ENCODE measurements at regions not wholly inside any gene's neighbourhood (a gene's known extent, or its start where the extent isn't known, plus 50 kb on each side); places are given as distances from the start of the nearest gene placed in this dataset.
"Not testable (repeated sequence)": the region's sequence is repeated elsewhere in the genome, so short reads cannot be mapped to it uniquely, and the experiment has no call there.

DNA sequence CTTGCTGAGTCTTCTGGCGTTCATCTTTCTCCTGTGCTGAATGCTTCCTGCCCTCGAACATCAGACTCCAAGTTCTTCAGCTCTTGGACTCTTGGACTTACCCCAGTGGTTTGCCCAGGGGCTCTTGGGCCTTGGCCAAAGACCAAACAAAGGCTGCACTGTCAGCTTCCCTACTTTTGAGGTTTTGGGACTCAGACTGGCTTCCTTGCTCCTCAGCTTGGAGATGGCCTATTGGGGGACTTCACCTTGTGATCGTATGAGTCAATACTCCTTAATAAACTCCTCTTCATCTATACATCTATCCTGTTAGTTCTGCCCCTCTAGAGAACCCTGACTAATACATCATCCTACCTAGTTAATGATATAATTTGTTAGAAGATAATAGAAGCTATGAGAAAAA lies 415.4 kb downstream of the TMEM38B start:
- DNase-seq (ENCODE audit: low spot score) = not testable (repeated sequence)

DNA sequence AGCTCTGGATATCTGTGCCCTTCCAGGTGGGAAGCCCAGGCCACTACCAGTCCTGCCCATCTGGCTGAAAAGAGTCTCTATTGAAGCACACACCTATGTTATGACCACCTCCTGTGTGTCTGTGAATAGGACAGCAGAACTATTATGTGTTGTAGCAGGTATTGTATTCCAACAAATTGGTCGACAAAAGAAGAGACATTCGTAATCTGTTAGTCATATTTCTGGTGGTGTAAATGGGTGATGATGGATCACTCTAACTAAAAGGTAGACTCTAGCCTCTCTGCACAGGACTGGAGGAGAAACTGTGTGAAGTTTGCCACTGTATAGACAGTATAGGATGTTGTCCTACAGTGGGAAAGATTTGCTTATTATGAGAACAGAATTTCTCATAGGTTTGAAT lies 416.1 kb downstream of the TMEM38B start:
- DNase-seq (ENCODE audit: low spot score) = no peak

DNA sequence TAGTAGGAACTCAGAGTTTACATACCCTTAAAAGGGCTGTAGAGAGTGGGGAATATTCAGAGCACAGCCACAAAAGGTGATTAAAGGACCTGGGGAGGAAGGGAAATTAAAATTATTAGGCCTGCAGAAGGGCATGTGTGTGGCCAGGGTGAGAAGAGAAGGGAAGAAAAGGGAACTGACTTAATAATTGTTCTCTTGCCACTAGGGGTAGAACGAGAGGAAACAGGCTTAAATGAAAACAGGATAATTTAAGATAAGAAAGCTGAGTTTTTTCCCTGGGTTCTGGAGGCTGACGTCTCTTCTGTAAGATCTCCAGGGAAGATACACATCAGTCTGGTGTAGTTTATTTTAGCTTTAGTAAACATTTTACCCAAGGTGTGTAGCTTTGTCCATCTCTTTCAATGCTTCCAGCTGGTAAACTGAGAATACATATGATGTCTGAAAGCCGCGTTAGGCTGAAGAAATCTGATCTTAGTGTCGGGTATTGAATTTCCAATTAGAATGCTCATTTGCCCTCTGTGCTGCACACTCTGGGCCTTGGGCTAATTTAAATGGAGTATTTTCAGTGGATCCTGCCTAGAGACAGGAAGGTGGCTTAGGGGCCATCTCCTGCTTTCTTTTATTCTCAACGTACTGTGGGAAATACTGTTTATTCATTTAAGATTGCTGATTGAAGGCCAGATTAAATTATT lies 416.8 kb downstream of the TMEM38B start:
- no peak for DNase-seq (ENCODE audit: low spot score)

DNA sequence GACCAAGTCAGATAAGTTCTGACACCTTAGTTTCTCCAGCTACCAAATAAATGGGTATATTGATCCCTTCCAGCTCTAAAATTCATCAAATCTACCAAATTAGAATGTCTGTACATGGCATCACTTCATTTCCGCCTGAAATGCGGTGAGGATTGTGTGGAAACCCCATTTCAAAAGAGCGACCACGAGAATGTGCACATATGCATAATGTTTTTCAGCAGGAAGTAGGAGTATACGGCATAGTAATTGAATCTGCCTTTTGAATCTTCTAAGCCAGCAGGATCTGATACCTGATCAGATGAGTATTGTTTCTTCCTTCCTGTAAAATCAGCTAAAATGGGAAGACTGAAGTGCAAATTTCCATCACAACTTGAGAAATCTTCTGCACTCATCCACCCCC lies 418.6 kb downstream of the TMEM38B start:
- no peak for DNase-seq (ENCODE audit: low spot score)

DNA sequence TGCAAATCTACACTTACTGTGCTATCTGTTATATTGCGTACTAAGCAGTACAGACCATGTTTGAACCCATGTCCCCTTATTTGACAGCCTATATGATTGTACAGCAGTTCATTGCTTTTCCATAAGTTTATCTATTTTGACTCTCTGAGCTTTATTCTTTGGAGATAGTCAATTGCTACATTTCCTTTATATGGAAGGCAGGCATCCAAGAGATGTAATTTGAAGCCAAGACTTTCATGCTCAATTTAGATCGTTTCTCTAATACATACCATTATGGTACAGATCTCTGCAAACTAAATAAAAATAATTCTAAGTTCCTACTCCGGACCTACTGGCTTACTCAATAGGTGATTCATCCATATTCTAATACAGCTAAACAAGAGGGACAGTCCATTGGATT lies 424.8 kb downstream of the TMEM38B start:
- no peak for DNase-seq (ENCODE audit: low spot score)

DNA sequence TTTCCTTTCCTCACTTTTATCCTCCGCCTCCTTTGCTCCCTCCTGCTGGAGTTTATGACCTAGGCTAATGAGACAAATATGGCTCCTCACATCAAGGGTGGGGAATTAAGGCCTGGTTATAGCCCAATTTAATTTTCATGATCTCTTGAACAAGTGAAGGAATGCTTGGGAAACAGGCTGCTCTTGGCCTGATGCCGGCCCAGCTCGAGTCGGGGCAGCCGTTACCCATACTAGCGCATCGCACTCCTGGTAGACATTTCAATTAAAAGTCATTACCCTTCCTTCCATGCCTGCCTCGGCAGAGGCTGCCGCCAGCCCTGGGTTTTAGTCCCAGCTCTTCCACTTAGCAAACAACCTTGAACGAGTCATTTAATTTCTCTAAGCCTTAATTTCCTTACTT lies 425.7 kb downstream of the TMEM38B start:
- no peak for DNase-seq (ENCODE audit: low spot score)

DNA sequence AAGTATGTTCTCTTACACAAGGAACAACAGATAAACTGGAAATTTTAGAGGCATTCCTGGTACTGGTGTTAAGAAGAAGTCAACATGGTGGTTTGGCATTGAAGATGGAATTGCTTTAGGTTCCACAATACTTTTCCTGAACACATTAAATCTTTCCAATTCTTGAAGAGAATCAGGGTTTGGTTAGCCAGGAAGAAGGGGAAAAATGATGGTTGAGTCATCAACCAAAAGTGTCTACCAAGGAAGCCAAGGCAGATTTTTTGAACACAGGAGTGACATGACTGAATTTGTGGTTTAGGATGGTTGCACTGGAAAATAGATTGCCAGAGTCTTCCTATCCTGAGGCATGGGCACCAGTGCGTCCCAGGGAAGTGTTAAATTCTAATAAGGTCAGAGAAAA lies 433.4 kb downstream of the TMEM38B start:
- DNase-seq (ENCODE audit: low spot score) = no peak

DNA sequence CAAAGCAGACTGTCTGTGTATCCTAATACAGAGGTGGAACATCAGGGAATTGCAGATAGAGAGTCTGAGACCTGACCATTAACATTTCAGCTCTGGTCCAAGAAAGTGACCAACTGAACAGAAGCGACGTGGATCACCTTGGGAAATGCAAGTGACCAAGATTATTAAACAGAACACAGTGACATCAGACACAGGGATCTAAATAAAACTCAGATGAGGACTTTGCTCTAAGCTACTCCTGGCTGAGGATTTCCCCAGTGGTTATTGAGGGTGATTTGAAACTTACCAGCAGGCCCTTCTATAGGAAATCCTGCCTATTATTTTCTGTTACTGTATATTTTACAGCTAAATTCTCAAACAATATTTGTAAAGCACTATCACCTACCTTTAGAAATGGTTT lies 436.0 kb downstream of the TMEM38B start:
- no peak for DNase-seq (ENCODE audit: low spot score)

DNA sequence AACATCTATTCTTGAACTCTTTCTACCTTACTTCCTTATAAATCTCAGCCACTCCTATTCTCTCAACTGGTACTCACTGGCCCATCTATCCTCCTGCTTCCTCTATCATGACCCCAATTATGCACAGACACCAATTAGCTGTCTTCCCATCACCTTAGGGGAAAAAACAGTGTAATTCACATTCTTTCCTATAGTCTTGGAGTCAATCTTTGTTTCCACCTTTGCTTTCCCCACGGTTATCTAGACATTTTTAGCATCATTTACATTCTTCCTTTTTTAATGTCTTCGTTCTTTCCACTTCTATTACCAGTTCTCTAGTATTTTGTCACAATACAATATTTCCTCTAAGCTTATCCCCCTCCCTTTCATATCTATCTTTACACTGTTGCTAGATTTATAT lies 449.4 kb downstream of the TMEM38B start:
- no peak for DNase-seq (ENCODE audit: low spot score)

DNA sequence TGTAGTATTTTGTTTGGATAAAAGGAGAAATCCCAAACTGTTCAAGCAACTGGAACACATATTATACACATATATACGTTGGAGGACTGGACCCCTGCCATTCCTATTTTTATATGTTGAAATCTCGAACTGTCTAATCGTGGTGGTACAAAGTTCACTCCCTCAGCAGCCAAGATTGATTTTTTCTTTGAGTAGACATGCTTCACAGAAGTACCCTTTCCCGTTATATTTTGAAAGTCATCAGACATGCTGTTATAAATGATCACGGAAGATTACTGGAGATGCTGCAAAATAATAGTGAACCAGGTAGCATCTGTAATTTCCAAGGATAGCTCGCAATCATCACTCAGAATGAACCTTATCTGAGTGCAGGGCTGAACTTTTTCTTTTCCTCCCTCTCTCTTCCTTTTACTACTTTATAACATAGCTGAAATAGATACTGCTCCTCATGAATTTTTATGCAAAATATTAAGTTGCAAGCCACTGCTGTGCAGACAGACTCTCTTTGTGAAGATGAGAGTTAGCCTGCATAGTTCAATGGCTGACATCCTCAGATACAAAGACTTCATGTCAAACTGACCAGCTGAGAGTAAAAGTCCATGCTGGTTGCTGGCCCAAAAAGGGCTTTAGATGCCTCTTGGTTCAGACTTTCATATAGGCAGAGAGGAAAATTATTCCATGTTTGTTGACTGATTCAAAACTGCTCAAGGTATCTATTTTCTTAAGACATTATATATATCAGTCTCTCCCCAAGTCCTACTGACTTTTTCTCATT lies 451.9 kb downstream of the TMEM38B start:
- no peak for DNase-seq (ENCODE audit: low spot score)

DNA sequence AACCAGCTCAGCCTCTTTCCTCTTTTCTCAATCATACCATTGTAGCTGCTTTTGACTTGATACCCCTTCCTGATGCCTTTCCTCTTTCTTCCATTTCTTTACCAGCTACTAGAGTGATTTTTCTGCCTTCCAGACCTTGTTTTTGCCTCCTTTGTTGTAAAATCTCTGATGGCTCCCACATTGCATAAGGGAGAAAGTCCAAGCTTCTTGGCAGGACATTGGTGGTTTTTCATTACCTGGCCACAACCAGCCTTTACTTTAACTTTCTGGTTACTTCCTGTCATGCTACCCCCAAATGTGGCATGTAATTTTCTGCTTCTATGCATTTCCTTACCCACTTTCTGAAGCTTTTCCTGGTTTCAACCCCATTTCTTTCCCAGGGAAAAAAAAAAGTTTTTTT lies 452.5 kb downstream of the TMEM38B start:
- no peak for DNase-seq (ENCODE audit: low spot score)

DNA sequence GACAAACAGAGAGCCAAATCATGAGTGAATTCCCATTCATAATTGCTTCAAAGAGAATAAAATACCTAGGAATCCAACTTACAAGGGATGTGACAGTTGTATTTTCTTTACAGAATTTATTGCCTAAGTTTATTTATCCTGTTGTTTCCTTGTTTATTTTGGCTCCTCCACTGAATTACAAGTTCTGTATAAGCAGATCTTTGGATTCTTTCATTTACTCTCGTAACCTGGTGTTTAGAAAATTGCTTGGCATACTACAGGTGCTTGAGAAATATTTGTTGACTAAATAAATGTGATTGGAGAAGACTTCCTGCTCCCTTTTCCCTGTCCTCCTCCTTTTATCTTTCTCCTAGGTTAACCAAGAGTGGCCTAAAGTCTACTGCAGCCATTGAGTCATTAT lies 455.6 kb downstream of the TMEM38B start:
- no peak for DNase-seq (ENCODE audit: low spot score)

DNA sequence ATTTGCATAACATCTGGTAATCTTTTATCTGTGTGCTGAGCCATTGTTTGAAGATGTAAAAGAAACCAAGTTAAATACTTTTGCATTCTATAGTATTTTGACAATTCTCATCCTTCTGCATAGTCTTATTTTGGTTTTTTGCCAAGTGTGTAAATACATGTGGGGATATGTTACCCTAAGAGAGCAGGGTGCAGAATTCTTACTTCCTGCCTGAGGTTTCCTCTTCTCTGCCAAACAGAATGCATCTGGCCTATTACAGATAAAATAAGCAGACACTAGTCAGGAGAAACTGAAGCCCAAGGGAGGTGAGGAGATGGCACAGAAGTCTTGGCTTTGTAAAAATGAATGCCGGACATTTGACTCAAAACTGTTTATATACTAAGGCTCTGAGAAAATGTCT lies 462.1 kb downstream of the TMEM38B start:
- no peak for DNase-seq (ENCODE audit: low spot score)

DNA sequence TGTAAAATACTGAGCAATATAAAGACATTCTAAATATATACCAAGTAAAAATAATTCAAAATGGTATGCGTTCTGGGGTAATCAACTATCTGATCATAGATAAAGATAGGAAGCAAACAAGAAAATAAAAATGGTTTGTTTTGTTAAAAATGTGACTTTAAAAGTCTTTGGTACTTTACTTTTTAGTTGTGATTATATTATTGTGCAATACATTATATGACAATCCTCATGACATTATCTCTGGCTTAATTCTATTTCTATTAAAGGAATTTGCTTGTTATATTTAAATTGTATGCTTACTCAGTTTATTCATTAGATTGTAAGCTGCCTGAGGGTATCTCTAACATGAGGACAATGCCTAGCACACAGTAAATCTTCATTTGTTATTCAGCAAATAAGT lies 477.9 kb downstream of the TMEM38B start:
- no peak for DNase-seq (ENCODE audit: low spot score)

DNA sequence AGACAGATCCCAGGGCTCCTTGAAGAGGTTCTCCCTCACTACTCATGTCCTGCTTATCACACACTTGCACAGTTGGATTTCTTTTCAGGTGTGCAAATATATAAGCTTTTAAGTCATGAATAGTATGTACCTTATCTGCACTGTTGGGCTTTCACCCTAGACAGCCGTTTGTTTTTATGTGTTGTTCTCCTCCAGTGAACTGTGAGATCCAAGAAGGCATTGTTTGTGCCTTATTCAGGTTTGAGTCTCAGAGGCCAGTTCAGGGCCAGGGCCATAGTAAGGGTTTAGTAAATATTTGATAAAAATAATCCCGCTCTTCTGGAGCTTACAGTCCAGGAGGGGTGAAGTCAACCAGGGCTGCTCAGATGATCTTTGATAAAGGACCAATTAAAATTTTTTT lies 480.0 kb downstream of the TMEM38B start:
- no peak for DNase-seq (ENCODE audit: low spot score)

DNA sequence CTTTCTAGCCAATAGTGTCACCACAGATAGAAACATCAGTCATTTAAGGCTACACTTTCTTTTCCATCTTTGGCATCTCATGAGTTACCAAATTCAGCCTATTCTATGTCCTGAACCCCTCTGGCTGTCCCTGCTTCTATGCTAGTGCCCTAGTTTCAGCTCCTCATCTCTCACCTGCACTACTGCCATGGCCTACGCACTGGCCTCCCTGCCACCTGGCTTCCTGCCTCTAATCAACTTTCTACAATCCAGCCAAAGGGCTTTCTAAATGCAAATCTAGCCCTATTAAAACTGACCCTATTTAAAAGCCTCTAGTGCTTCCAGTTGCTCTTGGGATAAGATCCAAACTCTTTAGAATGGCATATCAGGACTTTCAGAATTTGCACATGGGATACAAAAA lies 482.9 kb downstream of the TMEM38B start:
- no peak for DNase-seq (ENCODE audit: low spot score)

DNA sequence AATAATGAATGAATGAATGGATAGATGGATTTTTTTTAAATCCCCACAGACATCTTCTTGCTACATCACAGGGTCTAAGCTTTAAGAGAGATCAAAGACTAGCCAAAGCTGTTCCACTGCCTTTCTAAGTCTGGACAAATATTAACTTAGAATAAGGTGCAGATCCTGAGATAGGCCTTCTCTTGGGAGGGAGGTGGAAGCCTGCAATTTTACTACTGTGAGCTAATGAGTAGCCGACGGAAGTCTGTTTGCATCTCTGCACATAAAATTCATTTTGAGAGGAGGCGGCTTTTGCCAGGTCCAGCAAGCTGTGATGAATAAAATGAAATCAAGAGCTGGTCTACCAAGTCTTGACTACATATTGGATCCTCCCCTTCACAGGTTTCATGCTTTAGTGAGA lies 484.9 kb downstream of the TMEM38B start:
- DNase-seq (ENCODE audit: low spot score) = no peak

DNA sequence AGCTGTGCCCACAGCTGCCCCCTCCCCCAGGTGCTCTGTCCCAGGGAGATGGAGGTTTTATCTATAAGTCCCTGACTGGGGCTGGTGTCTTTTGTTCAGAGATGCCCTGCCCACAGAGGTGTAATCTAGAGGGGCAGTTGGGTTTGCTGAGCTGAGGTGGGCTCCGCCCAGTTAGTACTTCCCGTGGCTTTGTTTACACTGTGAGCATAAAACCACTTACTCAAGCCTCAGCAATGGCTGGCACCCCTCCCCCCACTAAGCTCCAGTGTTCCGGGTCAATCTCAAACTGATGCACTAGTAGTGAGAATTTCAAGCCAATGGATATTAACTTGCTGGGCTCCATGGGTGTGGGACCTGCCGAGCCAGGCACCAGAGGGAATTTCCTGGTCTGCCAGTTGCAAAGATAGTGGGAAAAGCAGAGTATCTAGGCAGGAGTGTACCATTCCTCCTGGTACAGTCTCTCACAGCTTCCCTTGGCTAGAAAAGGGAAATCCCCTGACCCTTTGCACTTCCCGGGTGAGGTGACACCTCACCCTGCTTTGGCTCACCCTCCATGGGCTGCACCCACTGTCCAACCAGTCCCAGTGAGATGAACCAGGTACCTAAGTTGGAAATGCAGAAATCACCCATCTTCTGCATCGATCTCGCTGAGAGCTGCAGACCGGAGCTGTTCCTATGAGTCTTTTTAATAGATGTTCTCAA lies 509.6 kb downstream of the TMEM38B start:
- not testable (repeated sequence) for DNase-seq (ENCODE audit: low spot score)

DNA sequence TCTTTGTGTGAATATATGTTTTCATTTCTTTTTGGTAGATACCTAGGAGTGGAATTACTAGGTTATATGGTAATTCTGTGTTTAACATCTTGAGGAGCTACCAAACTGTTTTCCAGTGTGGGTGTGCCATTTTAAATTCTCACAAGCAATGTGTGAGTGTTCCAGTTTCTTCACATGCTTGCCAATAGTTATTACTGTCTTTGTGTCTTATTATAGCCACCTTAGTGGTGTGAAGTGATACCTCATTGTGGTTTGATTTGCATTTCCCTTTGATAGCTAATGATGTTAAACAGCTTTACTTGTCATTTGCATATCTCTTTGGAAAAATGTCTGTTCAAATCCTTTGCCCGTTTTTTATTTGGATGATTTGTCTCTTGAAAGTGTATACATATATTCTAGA lies 513.0 kb downstream of the TMEM38B start:
- DNase-seq (ENCODE audit: low spot score) = no peak

DNA sequence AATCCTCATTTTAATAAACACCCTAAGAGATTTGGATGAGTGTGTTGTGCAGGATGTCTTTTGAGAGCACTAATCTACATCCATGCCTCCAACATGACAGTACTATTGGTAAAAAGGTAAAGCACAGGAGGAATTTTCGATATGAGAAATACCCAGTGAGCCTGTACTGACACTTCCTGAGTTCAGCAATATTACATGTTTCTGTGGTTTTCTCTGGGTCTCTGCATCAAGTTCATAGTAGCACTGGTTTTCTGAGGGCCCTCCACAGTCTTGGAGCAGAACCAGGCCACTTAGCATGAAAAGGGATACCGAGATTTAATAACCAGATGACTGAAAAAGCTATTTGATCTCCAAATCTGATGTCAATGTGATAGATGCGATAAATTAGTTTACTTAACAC lies 524.1 kb downstream of the TMEM38B start:
- DNase-seq (ENCODE audit: low spot score) = no peak

DNA sequence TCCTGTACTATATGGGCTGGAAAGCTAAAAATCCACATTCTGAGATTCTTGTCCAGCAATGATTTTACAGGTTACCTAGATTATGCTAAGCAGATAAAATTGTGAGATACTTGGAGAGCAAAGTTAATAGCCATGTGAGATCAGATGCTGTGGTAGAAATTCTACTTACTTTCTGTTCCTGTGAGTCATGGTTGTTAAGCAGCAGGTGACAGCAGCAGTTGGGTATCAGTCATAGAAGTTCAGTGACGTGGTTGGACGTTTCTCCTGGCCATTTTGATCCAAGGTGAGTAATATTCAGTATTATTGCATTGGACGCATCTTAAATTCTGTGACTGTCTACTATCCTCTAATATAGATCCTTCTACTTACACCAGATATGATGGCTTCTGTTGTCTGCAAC lies 524.5 kb downstream of the TMEM38B start:
- DNase-seq (ENCODE audit: low spot score) = no peak

DNA sequence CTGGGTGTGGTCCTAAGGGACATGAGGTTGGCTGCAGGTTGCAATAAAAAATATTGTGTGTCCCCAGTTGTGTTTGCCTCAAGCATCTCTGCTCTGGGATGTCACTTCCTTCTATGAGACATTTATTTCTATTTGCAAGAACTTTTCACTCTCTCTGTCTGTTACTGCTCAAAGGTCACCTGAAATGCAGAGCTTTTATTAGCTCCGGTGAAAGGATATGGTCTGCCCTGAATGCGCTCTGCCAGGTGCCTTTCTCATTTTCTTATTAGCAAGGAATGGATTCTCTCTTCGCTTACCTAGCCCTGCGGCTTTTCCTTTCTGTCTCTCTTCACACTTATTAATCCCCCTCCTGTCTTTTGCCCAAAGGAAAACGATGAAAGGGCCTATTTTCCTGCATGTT lies 526.1 kb downstream of the TMEM38B start:
- no peak for DNase-seq (ENCODE audit: low spot score)

DNA sequence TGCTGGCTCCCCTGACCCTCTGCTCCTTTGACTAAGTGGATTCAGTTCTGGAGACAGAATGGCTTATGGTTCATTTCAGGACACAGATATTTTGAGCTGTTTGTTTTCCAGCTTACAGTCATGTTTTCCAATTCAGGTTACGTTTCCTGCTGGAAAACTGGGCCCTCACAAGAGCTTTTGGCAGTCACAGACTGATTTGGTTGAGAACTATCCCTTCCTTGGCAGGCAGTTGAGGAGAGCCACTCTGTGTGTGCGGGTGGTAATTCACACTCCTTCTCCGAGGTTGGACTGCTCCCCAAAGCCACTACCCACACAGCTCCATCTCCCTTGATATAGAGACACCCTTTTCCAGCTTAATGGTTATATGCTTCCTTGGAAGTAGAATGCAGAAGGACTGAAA lies 534.5 kb downstream of the TMEM38B start:
- DNase-seq (ENCODE audit: low spot score) = no peak

Measured in ecto neural progenitor cell (in vitro differentiated cells).